ENCODE measurements at regions not wholly inside any gene's neighbourhood (a gene's known extent, or its start where the extent isn't known, plus 50 kb on each side); places are given as distances from the start of the nearest gene placed in this dataset.

DNA sequence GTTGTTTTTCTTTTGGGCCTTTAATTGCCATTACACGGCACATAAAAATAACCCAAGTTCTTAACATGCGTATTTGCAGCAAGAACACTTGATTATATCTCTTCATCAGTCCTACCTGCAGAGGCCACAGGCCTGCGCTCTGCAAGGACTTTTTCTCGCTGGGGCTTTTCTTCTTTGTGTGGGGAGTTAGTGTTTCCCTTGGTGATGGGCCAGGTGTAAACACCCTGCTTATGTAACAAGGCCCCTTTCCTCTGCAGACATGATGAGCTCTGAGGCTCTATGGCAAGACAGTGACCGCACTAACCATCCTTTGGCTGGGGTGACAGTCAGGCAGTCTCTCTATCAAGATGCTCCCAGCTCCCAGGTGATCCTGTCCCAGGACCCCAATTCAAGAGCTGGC, 97.8 kb upstream of the PCSK2 start:
- H3K4me2 ChIP-seq (ENCODE audit: insufficient read depth, insufficient read length, low read length), result no peak overlapping the region
- no peak overlapping the region for H2BK5ac ChIP-seq (ENCODE audit: insufficient read length, low read length)
- no peak overlapping the region for H3K23ac ChIP-seq (ENCODE audit: insufficient read length, low read depth, low read length)
- Mint-ChIP-seq H3K4me3 (no peak overlapping the region), H3K36me3 (ENCODE audit: insufficient read depth in 1 of 3, low read depth in 3 of 3) (no peaks in the 10 kb centered on the region), H3K27ac (peak overlapping the region in 1 of 3 experiments; percentile 89; a peak in 3 of 7 replicates), H3K4me1 (peaks cover 16 to 17% of the 10 kb centered on the region in 2 experiments), H3K27me3 (ENCODE audit: low read depth) (no peaks in the 10 kb centered on the region), H3K9me3 (no peaks in the 10 kb centered on the region)
- no peak overlapping the region for H4K91ac ChIP-seq (ENCODE audit: insufficient read length, low read depth, low read length)
- H2AFZ ChIP-seq (ENCODE audit: low read length), result no peak overlapping the region
- no peak overlapping the region for H2BK20ac ChIP-seq (ENCODE audit: low read depth, low read length, poor library complexity, severe bottlenecking)
- H3K27ac ChIP-seq (ENCODE audit: insufficient read length, low read depth, low read length), result no peak overlapping the region
- H2BK120ac ChIP-seq (ENCODE audit: low read depth, low read length, poor library complexity, severe bottlenecking), result no peak overlapping the region
- no peak overlapping the region for H4K5ac ChIP-seq (ENCODE audit: insufficient read length, low read depth, low read length)
- no peak for DNase-seq
- H3K4ac ChIP-seq (ENCODE audit: low read depth, low read length), result no peak overlapping the region
- H3K56ac ChIP-seq (ENCODE audit: insufficient read length, low read depth, low read length), result no peak overlapping the region
- no peaks in the 10 kb centered on the region for H3K79me2 ChIP-seq (ENCODE audit: insufficient read depth, low read length)
- H2AK5ac ChIP-seq (ENCODE audit: insufficient read length, low read length), result no peak overlapping the region
- H4K20me1 ChIP-seq (ENCODE audit: control insufficient read depth, insufficient read depth, insufficient read length), result no peaks in the 10 kb centered on the region
- whole genome bisulfite sequencing (ENCODE audit: extremely low coverage, insufficient read length, low lambda C conversion rate), result no CpG with 5 or more reads among the region's 5 CpGs
- no peaks in the 10 kb centered on the region for H3K79me1 ChIP-seq (ENCODE audit: insufficient read depth, low read depth, low read length, poor library complexity, severe bottlenecking)
- no peaks in the 10 kb centered on the region for H3K9me3 ChIP-seq (ENCODE audit: control insufficient read depth, low read depth, low read length)
- TF ChIP-seq CTCF (conservative IDR thresholded peaks at IDR 0.05), result no peak
- no peak overlapping the region for H3K14ac ChIP-seq (ENCODE audit: insufficient read depth, low read length)
- no peaks in the 10 kb centered on the region for H3K23me2 ChIP-seq (ENCODE audit: insufficient read length, low read depth, low read length, poor library complexity, severe bottlenecking)
- no peak overlapping the region for H3T11ph ChIP-seq (ENCODE audit: low read length)
- no peaks in the 10 kb centered on the region for H3K4me1 ChIP-seq (ENCODE audit: insufficient read depth, low read length)
- no peak overlapping the region for H2BK15ac ChIP-seq (ENCODE audit: low read depth, low read length)
- H3K18ac ChIP-seq (ENCODE audit: insufficient read length, low read depth, low read length), result no peak overlapping the region
- H3K27me3 ChIP-seq (ENCODE audit: insufficient read depth, low read length), result no peaks in the 10 kb centered on the region
- no peak overlapping the region for H2BK12ac ChIP-seq (ENCODE audit: insufficient read length, low read depth, low read length)
- no peak overlapping the region for H3K9ac ChIP-seq (ENCODE audit: extremely low read depth, insufficient read length, low read length)
- H4K8ac ChIP-seq (replicated peaks; ENCODE audit: insufficient read length, low read depth, low read length), result no peak overlapping the region

Data from H9 (cell line).